Ascending aorta (tissue), 2 donors: ENCODE measurements at regions not wholly inside any gene's neighbourhood (a gene's known extent, or its start where the extent isn't known, plus 50 kb on each side); places are given as distances from the start of the nearest gene placed in this dataset.
"Not testable (repeated sequence)": the region's sequence is repeated elsewhere in the genome, so short reads cannot be mapped to it uniquely, and the experiment has no call there.

Experiments used
- DNase-seq, 2 donors: peaks; one replicate each; pipeline ENCODE4 v3.0.0-alpha.2; 2019; ENCODE audit warnings: low spot score in 2 of 2
- H3K27ac ChIP-seq, 2 donors: fragments of 200-600 bp; sonication (generic); one replicate each; pipeline ENCODE4 v1.5.1; 2016 to 2017; ENCODE audit warnings: mild to moderate bottlenecking in 1 of 2
- H3K27me3 ChIP-seq: fragments of 200-600 bp; sonication (generic); one replicate; pipeline ENCODE4 v1.5.1; 2017
- H3K36me3 ChIP-seq, 2 donors: fragments of 200-600 bp; sonication (generic); one replicate each; pipeline ENCODE4 v1.5.1; 2016
- H3K4me1 ChIP-seq, 2 donors: fragments of 200-600 bp; sonication (generic); one replicate each; pipeline ENCODE4 v1.5.1; 2016 to 2017; ENCODE audit warnings: mild to moderate bottlenecking in 1 of 2
- H3K4me3 ChIP-seq, 2 donors: fragments of 200-600 bp; sonication (generic); one replicate each; pipeline ENCODE4 v1.5.1; 2016 to 2017; ENCODE audit warnings: mild to moderate bottlenecking in 1 of 2
- H3K9me3 ChIP-seq, 2 donors: fragments of 200-600 bp; sonication (generic); one replicate each; pipeline ENCODE4 v1.5.1; 2016
- intact Hi-C: fragments of 100-400 bp; cut with DNase I; formaldehyde crosslinking; loops from one replicate; pipeline ENCODE4 v1.15.1; 2023
- TF ChIP-seq, protein P1 (sequence below), 3 experiments: fragments of 200-600 bp in 2 of 3; fragments of 450-650 bp in 1 of 3; sonication (generic) in 2 of 3; IDR thresholded peaks; one replicate each; pipeline ENCODE4 v1.5.1; 2016 to 2019; ENCODE audit warnings: antibody characterized with exemption in 3 of 3, mild to moderate bottlenecking in 1 of 3, moderate library complexity in 1 of 3

DNA sequence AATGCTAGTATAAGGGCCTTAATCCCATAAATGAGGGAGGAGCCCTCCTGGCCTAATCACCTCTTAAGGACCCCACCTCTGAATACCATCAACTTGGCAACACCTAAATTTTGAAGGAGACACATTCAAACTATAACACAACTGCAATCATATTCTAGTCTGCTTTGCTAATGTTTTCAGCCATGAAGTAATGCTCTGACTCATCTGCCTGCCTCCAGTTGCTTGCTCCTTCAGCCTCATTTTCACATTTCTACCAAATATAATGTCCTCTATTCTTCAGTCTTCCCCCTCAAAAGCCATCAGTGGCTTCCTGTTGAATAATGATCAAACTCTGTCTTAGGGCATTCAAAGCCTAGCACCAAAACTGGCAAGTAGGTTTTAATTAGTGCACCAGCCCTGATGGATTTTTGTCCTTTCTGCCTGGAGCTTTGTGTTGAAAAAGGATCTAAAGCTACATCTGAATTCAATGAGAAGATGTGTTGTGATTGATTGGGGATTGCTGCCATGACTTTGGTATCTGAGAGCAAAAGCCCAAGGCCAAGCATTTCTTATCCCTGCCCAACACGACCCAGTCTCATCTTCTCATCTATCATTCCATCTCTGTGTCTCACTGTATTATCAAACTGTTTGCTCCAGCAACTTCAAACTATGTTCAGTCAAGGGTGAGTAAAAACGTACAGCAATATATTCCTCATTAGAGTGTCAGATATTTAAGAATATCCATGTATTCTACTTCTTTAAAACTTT is 140.8 kb upstream of the ELAC2 start:
- TF ChIP-seq, protein P1, sequence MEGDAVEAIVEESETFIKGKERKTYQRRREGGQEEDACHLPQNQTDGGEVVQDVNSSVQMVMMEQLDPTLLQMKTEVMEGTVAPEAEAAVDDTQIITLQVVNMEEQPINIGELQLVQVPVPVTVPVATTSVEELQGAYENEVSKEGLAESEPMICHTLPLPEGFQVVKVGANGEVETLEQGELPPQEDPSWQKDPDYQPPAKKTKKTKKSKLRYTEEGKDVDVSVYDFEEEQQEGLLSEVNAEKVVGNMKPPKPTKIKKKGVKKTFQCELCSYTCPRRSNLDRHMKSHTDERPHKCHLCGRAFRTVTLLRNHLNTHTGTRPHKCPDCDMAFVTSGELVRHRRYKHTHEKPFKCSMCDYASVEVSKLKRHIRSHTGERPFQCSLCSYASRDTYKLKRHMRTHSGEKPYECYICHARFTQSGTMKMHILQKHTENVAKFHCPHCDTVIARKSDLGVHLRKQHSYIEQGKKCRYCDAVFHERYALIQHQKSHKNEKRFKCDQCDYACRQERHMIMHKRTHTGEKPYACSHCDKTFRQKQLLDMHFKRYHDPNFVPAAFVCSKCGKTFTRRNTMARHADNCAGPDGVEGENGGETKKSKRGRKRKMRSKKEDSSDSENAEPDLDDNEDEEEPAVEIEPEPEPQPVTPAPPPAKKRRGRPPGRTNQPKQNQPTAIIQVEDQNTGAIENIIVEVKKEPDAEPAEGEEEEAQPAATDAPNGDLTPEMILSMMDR (IDR thresholded peaks at IDR 0.05) = no peak
- no peaks in the 10 kb centered on the region for H3K36me3 ChIP-seq
- no peaks in the 10 kb centered on the region for H3K27me3 ChIP-seq
- H3K4me3 ChIP-seq = no peak overlapping the region
- no peaks in the 10 kb centered on the region for H3K4me1 ChIP-seq
- no peak for DNase-seq
- no peaks in the 10 kb centered on the region for H3K9me3 ChIP-seq
- no peak overlapping the region for H3K27ac ChIP-seq
- intact Hi-C loops = no loop called here

DNA sequence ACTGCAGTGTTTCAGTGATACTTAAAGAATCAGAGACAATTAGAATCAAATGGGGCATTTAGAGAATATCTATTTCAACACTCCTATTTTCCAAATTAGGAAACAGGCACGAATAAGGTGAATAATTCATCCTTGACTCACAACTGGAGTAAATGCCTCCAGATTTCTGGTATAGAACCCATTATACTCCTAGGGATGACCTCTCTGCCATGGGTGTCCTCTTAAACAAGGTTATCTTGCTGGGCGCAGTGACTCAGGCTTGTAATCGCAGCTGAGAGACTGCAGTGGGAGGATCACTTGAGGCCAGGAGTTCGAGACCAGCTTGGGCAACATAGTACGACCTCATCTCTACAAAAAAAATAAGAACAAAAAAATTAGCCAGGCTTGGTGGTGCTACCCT is 139.8 kb upstream of the ELAC2 start:
- intact Hi-C loops = no loop called here
- Histone ChIP-seq H3K4me1 (no peaks in the 10 kb centered on the region), H3K9me3 (no peaks in the 10 kb centered on the region), H3K36me3 (no peaks in the 10 kb centered on the region), H3K4me3 (no peak overlapping the region), H3K27ac (no peak overlapping the region), H3K27me3 (no peaks in the 10 kb centered on the region)
- TF ChIP-seq, protein P1 (IDR thresholded peaks at IDR 0.05) = no peak
- DNase-seq = no peak

GRCh38 chr17:13154930-13155329 is 137.1 kb upstream of the ELAC2 start:
- Histone ChIP-seq H3K36me3 (no peaks in the 10 kb centered on the region), H3K27ac (no peak overlapping the region), H3K4me1 (no peaks in the 10 kb centered on the region), H3K27me3 (no peaks in the 10 kb centered on the region), H3K9me3 (no peaks in the 10 kb centered on the region), H3K4me3 (no peak overlapping the region)
- TF ChIP-seq, protein P1 (IDR thresholded peaks at IDR 0.05) = no peak
- intact Hi-C loops = no loop called here
- no peak for DNase-seq

- H3K4me3 ChIP-seq = no peak overlapping the region
- H3K4me1 ChIP-seq = no peaks in the 10 kb centered on the region
- H3K9me3 ChIP-seq = no peaks in the 10 kb centered on the region
- DNase-seq = no peak
- H3K27ac ChIP-seq = no peak overlapping the region
- no peaks in the 10 kb centered on the region for H3K36me3 ChIP-seq
- intact Hi-C loops = no loop called here
- TF ChIP-seq, protein P1 (IDR thresholded peaks at IDR 0.05) = no peak
- H3K27me3 ChIP-seq = no peaks in the 10 kb centered on the region
Observed at GRCh38 chr17:13154398-13154797, 136.6 kb upstream of the ELAC2 start.

GRCh38 chr17:13153036-13153435 is 135.2 kb upstream of the ELAC2 start:
- Histone ChIP-seq H3K27me3 (no peaks in the 10 kb centered on the region), H3K4me1 (no peaks in the 10 kb centered on the region), H3K9me3 (no peaks in the 10 kb centered on the region), H3K36me3 (no peaks in the 10 kb centered on the region), H3K27ac (no peak overlapping the region), H3K4me3 (no peak overlapping the region)
- DNase-seq = no peak
- intact Hi-C loops = no loop called here
- TF ChIP-seq, protein P1 (IDR thresholded peaks at IDR 0.05) = no peak

GRCh38 chr17:13152501-13152900 is 134.7 kb upstream of the ELAC2 start:
- no peak for DNase-seq
- TF ChIP-seq, protein P1 (IDR thresholded peaks at IDR 0.05) = no peak
- intact Hi-C loops = no loop called here
- no peak overlapping the region for H3K27ac ChIP-seq
- no peaks in the 10 kb centered on the region for H3K4me1 ChIP-seq
- H3K9me3 ChIP-seq = no peaks in the 10 kb centered on the region
- no peaks in the 10 kb centered on the region for H3K36me3 ChIP-seq
- H3K27me3 ChIP-seq = no peaks in the 10 kb centered on the region
- H3K4me3 ChIP-seq = no peak overlapping the region

GRCh38 chr17:13150738-13151137 is 132.9 kb upstream of the ELAC2 start:
- H3K36me3 ChIP-seq, H3K9me3 ChIP-seq, H3K4me1 ChIP-seq, DNase-seq, intact Hi-C loops, H3K4me3 ChIP-seq, H3K27ac ChIP-seq, H3K27me3 ChIP-seq: not testable (repeated sequence)
